Lower leg skin (tissue), 4 donors: ENCODE measurements at regions not wholly inside any gene's neighbourhood (a gene's known extent, or its start where the extent isn't known, plus 50 kb on each side); places are given as distances from the start of the nearest gene placed in this dataset.

Experiments
- DNase-seq, 2 donors: peaks; one replicate each; pipeline ENCODE4 v3.0.0-alpha.2; 2019; ENCODE audit warnings: low spot score in 2 of 2
- H3K4me3 ChIP-seq: fragments of 200-600 bp; sonication (generic); 2 replicates; pipeline ENCODE4 v1.5.1; 2017; ENCODE audit warnings: mild to moderate bottlenecking, low read depth; ENCODE audit not compliant: poor library complexity, severe bottlenecking
- POLR2A ChIP-seq, 2 donors: fragments of 450-650 bp; IDR thresholded peaks; one replicate each; pipeline ENCODE4 v1.6.1; 2016 to 2017; ENCODE audit warnings: antibody characterized with exemption in 2 of 2, mild to moderate bottlenecking in 1 of 2, moderate library complexity in 1 of 2
- WGBS, 2 donors: methylation state at CpG; one replicate each; pipeline ENCODE4 v1.1.5; 2018; 5-methylcytosine and 5-hydroxymethylcytosine counted together
- intact Hi-C: fragments of 100-400 bp; cut with DNase I; formaldehyde crosslinking; loops from one replicate; pipeline ENCODE4 v1.15.0; 2023; ENCODE audit warnings: low total_unique reads
- TF ChIP-seq, protein P1 (sequence below), 3 donors: fragments of 450-650 bp; IDR thresholded peaks; one replicate each; pipeline ENCODE4 v1.5.1; 2016; ENCODE audit warnings: antibody characterized with exemption in 3 of 3, mild to moderate bottlenecking in 3 of 3, moderate library complexity in 2 of 3

DNA sequence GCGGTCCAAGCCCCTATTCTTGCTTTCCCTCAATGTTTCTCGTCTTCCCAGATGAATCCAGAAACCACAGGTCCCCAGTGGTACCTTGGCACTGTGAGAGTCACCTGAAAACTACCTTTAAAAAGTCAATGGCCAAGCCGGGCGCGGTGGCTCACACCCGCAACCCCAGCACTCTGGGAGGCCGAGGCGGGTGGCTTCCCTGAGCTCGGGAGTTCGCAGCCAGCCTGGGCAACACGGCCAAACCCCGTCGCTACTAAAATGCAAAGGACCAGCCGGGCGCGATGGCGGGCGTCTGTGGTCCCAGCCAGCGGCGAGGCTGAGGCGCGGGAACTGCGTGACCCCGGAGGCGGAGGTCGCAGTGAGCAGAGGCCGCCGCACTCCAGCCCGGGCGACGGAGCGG, 285.9 kb downstream of the CHL1 start:
- intact Hi-C loops: no loop called here
- WGBS, 2 donors: 94 to 96% methylated on average over 32 of the region's 32 CpGs
- no peak for TF ChIP-seq POLR2A (IDR thresholded peaks at IDR 0.05)
- TF ChIP-seq, protein P1, sequence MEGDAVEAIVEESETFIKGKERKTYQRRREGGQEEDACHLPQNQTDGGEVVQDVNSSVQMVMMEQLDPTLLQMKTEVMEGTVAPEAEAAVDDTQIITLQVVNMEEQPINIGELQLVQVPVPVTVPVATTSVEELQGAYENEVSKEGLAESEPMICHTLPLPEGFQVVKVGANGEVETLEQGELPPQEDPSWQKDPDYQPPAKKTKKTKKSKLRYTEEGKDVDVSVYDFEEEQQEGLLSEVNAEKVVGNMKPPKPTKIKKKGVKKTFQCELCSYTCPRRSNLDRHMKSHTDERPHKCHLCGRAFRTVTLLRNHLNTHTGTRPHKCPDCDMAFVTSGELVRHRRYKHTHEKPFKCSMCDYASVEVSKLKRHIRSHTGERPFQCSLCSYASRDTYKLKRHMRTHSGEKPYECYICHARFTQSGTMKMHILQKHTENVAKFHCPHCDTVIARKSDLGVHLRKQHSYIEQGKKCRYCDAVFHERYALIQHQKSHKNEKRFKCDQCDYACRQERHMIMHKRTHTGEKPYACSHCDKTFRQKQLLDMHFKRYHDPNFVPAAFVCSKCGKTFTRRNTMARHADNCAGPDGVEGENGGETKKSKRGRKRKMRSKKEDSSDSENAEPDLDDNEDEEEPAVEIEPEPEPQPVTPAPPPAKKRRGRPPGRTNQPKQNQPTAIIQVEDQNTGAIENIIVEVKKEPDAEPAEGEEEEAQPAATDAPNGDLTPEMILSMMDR (IDR thresholded peaks at IDR 0.05): no peak
- peak in 1 of 2 donors; percentile 83 for DNase-seq
- no peak overlapping the region for H3K4me3 ChIP-seq

DNA sequence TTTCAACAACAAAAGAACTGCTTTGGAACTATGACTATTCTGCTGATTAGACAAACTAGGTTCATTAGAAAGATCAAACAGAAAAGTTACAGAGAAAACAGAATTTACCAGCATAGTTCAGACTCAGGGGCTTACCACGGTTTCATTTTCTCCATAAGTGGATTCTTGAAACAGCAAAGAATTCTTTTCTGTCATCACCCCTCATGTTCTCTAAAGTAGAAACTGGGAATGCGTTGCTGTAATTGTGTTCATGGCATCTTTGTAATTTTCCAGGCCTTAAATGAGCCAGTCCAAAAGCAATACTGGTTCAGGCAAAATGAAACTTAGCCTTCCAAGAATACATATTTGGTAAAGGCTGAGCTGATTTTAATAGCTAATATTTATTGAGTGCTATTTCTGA, 287.8 kb downstream of the CHL1 start:
- WGBS, 2 donors: 50 to 62% methylated on average over 2 of the region's 2 CpGs
- intact Hi-C loops: no loop called here
- DNase-seq: no peak
- TF ChIP-seq POLR2A (IDR thresholded peaks at IDR 0.05): no peak
- H3K4me3 ChIP-seq: no peak overlapping the region

DNA sequence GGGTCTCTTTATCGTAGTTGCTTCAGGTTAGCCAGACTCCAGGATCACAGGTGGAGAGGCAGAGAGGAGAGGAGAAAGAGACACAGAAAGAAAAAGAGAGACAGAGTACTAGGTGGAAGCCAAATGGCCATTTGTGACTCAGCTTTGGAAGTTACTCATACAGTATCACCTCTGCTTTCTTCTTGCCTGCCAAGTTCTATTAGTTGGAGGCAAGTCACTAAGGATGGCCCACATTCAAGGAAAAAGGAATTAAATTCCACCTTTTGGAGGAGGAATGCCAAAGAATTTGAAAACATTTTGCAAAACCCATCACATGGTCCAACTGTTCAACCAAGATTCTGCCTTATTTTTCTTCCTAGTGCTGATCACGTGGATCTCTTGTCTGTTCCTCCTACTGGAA, 291.1 kb downstream of the CHL1 start:
- WGBS, 2 donors: 32 to 64% methylated on average over 2 of the region's 2 CpGs
- no peak for TF ChIP-seq POLR2A (IDR thresholded peaks at IDR 0.05)
- TF ChIP-seq, protein P1 (IDR thresholded peaks at IDR 0.05): no peak
- intact Hi-C loops: no loop called here
- no peak for DNase-seq
- no peak overlapping the region for H3K4me3 ChIP-seq

DNA sequence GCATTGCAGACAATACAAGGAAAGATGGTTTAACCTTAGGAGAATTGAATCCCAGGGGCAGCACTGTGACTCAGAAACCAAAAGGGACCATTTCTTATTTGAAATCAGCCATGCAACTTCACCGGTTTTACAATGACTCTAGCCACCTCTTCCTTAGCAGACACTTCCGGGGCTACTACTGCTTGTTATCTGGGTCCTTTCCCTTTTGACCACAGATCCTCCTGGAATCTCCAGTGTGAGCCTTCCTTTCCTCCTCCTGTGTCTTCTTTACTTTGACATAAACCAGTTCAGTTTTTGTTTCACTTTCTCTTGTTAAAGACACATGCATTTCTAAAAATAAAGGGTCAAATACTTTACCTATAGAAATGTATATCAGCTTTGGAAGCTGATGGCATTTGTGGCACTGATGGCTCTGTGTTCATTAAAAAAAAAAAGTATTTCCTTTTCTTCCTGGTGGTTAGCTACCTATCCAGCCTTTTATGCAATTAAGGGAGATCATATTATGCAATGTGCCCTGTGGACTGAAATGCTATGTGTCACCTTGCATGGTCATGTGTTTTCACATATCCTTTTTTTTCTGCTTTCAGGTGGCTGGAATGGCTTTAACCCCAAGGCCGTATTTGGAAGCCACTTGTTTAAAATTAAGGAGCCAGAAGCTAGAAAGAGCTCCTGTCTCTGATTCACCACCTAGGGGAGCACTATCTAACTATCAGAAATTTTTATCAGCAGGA, 296.2 kb downstream of the CHL1 start:
- DNase-seq: no peak
- no peak overlapping the region for H3K4me3 ChIP-seq
- TF ChIP-seq, protein P1 (IDR thresholded peaks at IDR 0.05): no peak
- TF ChIP-seq POLR2A (IDR thresholded peaks at IDR 0.05): no peak
- WGBS, 2 donors: 67 to 79% methylated on average over 3 of the region's 3 CpGs
- intact Hi-C loops: no loop called here

DNA sequence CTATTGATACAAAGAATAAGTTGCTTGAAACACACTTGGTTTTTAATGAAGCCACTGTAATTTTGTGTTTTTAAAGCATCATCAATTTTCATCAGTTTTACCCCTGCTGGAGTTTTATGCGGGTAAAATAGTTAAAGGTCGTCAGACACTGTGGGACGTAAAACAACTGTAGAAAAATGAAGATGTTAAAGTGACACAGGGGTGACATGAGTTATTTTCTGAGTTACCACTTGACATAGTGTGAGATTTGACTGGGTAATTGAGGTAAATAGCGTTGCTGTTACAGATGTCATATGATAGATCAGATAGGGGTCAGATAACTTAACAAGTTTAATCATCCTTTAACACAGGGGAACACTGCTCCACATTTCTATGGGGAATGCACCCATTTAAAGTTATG, 297.6 kb downstream of the CHL1 start:
- TF ChIP-seq POLR2A (IDR thresholded peaks at IDR 0.05): no peak
- TF ChIP-seq, protein P1 (IDR thresholded peaks at IDR 0.05): no peak
- no peak overlapping the region for H3K4me3 ChIP-seq
- 82 to 84% methylated on average over 4 of the region's 4 CpGs for WGBS, 2 donors
- intact Hi-C loops: no loop called here
- DNase-seq: no peak

DNA sequence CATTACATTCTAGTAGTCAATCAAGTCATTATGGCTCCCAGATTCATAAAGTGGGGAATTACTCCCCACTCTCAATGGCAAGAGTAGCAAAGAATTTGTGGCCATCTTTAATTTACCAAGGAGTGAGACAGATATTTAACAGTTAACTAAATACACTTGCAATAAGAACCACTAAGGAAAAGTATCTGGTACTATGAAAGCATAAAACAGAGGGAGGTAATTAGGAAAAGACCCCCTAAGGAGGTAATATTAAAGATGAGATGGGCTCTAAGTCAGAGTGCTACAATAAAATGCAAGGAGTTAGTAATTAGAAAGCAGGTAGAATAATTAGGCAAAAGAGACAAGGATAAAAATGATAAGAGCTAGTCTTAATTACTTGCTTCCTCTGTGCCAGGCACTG, 301.9 kb downstream of the CHL1 start:
- intact Hi-C loops: no loop called here

More for the DNA sequence above, 301.9 kb downstream of the CHL1 start:
- no peak overlapping the region for H3K4me3 ChIP-seq
- TF ChIP-seq, protein P1 (IDR thresholded peaks at IDR 0.05): no peak
- no peak for TF ChIP-seq POLR2A (IDR thresholded peaks at IDR 0.05)
- no peak for DNase-seq
